ENCODE measurements at regions not wholly inside any gene's neighbourhood (a gene's known extent, or its start where the extent isn't known, plus 50 kb on each side); places are given as distances from the start of the nearest gene placed in this dataset.

- TF ChIP-seq, protein P1, sequence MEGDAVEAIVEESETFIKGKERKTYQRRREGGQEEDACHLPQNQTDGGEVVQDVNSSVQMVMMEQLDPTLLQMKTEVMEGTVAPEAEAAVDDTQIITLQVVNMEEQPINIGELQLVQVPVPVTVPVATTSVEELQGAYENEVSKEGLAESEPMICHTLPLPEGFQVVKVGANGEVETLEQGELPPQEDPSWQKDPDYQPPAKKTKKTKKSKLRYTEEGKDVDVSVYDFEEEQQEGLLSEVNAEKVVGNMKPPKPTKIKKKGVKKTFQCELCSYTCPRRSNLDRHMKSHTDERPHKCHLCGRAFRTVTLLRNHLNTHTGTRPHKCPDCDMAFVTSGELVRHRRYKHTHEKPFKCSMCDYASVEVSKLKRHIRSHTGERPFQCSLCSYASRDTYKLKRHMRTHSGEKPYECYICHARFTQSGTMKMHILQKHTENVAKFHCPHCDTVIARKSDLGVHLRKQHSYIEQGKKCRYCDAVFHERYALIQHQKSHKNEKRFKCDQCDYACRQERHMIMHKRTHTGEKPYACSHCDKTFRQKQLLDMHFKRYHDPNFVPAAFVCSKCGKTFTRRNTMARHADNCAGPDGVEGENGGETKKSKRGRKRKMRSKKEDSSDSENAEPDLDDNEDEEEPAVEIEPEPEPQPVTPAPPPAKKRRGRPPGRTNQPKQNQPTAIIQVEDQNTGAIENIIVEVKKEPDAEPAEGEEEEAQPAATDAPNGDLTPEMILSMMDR (conservative IDR thresholded peaks at IDR 0.05; ENCODE audit: low read depth, low read length), result no peak
- no peak for TF ChIP-seq EZH2 (IDR thresholded peaks at IDR 0.05; ENCODE audit: borderline replicate concordance, low read depth, low read length, poor library complexity, severe bottlenecking)
Measured at GRCh38 chr1:14511166-14511680, 87.3 kb upstream of the KAZN start.

All from A673 (cell line).